SK-N-SH treated with all-trans-retinoic acid at 6 μM for 48 hours (cell line): ENCODE measurements at regions not wholly inside any gene's neighbourhood (a gene's known extent, or its start where the extent isn't known, plus 50 kb on each side); places are given as distances from the start of the nearest gene placed in this dataset.

Experiments used
- ATAC-seq: fragments of 200-7000 bp; cut with Tn5 transposase; 3 replicates; pipeline ENCODE4 v1.9.1; 2020; ENCODE audit warnings: mild to moderate bottlenecking, moderate library complexity
- ARNTL ChIP-seq: fragments of 450-650 bp; formaldehyde crosslinking; IDR thresholded peaks from 2 replicates; pipeline ENCODE4 v1.5.0; 2020; ENCODE audit warnings: low read depth, mild to moderate bottlenecking, moderate library complexity, borderline replicate concordance
- BACH2 ChIP-seq: fragments of 250-450 bp; sonication (Bioruptor Pico); IDR thresholded peaks from 2 replicates; pipeline ENCODE4 v1.9.0; 2021; ENCODE audit warnings: mild to moderate bottlenecking, borderline replicate concordance
- CSDC2 ChIP-seq: fragments of 250-450 bp; sonication (Bioruptor Pico); IDR thresholded peaks from 2 replicates; pipeline ENCODE4 v1.5.0; 2020; ENCODE audit warnings: mild to moderate bottlenecking, moderate library complexity
- ESRRG ChIP-seq: fragments of 250-450 bp; sonication (Bioruptor Pico); IDR thresholded peaks from 2 replicates; pipeline ENCODE4 v1.6.1; 2021; ENCODE audit warnings: mild to moderate bottlenecking
- GLIS3 ChIP-seq: fragments of 250-450 bp; sonication (Bioruptor Pico); IDR thresholded peaks from 2 replicates; pipeline ENCODE4 v1.5.0; 2020; ENCODE audit warnings: mild to moderate bottlenecking, moderate library complexity
- OSR1 ChIP-seq: fragments of 250-450 bp; sonication (Bioruptor Pico); IDR thresholded peaks from 2 replicates; pipeline ENCODE4 v1.8.0; 2022; ENCODE audit warnings: moderate library complexity, mild to moderate bottlenecking, inconsistent platforms
- PPARA ChIP-seq: fragments of 250-450 bp; sonication (Bioruptor Pico); IDR thresholded peaks from 2 replicates; pipeline ENCODE4 v1.5.0; 2020; ENCODE audit warnings: mild to moderate bottlenecking, borderline replicate concordance
- TCF4 ChIP-seq: fragments of 250-450 bp; sonication (Bioruptor Pico); IDR thresholded peaks from 2 replicates; pipeline ENCODE4 v1.8.0; 2021; ENCODE audit warnings: mild to moderate bottlenecking, moderate library complexity, borderline replicate concordance
- TOX ChIP-seq: fragments of 250-450 bp; sonication (Bioruptor Pico); IDR thresholded peaks from 2 replicates; pipeline ENCODE4 v1.8.0; 2021; ENCODE audit warnings: mild to moderate bottlenecking, moderate library complexity, borderline replicate concordance
- ZFP30 ChIP-seq: fragments of 450-650 bp; formaldehyde crosslinking; IDR thresholded peaks from 2 replicates; pipeline ENCODE4 v1.5.0; 2022; ENCODE audit warnings: mild to moderate bottlenecking, moderate library complexity
- ZNF565 ChIP-seq: fragments of 450-650 bp; formaldehyde crosslinking; conservative IDR thresholded peaks from 2 replicates; pipeline ENCODE4 v1.5.0; 2020; ENCODE audit warnings: low read depth, mild to moderate bottlenecking, moderate library complexity
- ZNF70 ChIP-seq: fragments of 450-650 bp; formaldehyde crosslinking; IDR thresholded peaks from 2 replicates; pipeline ENCODE4 v1.5.0; 2020; ENCODE audit warnings: mild to moderate bottlenecking, moderate library complexity
- ZNF8 ChIP-seq: fragments of 450-650 bp; formaldehyde crosslinking; IDR thresholded peaks from 2 replicates; pipeline ENCODE4 v1.5.0; 2020; ENCODE audit warnings: mild to moderate bottlenecking, moderate library complexity
- TF ChIP-seq, protein P1 (sequence below): fragments of 250-450 bp; sonication (Bioruptor Pico); IDR thresholded peaks from 2 replicates; pipeline ENCODE4 v1.5.0; 2020; ENCODE audit warnings: mild to moderate bottlenecking, moderate library complexity
- TF ChIP-seq, protein P2 (sequence below): fragments of 250-450 bp; sonication (Bioruptor Pico); IDR thresholded peaks from 2 replicates; pipeline ENCODE4 v1.5.1; 2020; ENCODE audit warnings: low read depth, mild to moderate bottlenecking, moderate library complexity
- TF ChIP-seq, protein P3 (sequence below): fragments of 250-450 bp; sonication (Bioruptor Pico); IDR thresholded peaks from 2 replicates; pipeline ENCODE4 v1.5.1; 2021; ENCODE audit warnings: mild to moderate bottlenecking, moderate library complexity
- TF ChIP-seq, protein P4 (sequence below): fragments of 250-450 bp; sonication (Bioruptor Pico); IDR thresholded peaks from 2 replicates; pipeline ENCODE4 v1.8.0; 2021; ENCODE audit warnings: low read depth, mild to moderate bottlenecking, moderate library complexity, borderline replicate concordance
- TF ChIP-seq, protein P5 (sequence below): fragments of 250-450 bp; sonication (Bioruptor Pico); IDR thresholded peaks from 2 replicates; pipeline ENCODE4 v1.8.0; 2020; ENCODE audit warnings: mild to moderate bottlenecking, moderate library complexity, borderline replicate concordance

DNA sequence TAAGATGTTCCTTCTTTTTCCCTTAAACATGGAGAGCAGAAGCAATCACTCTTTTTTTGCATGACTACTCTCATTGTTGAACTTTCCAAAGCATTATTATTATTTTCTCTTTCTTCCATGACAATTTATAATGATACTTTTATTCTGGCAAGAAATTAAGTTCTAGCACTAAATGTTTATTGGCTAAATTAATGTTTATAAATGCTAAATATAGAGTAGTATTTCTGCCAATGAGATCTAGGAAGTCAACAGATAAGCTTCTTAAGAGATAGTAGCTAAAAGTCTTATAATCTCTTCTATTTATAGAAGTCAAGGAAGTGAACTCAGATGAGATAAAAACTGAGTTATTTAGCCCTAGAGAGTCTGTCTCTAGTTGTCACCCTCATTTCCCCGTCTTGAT, 920.1 kb downstream of the KCNJ2 start:
- no peak for TF ChIP-seq BACH2
- no peak for TF ChIP-seq TCF4 (CRISPR knock-in tag)
- no peak for TF ChIP-seq PPARA (CRISPR knock-in tag)
- no peak for TF ChIP-seq ZNF70 (CRISPR knock-in tag)
- TF ChIP-seq, protein P1, sequence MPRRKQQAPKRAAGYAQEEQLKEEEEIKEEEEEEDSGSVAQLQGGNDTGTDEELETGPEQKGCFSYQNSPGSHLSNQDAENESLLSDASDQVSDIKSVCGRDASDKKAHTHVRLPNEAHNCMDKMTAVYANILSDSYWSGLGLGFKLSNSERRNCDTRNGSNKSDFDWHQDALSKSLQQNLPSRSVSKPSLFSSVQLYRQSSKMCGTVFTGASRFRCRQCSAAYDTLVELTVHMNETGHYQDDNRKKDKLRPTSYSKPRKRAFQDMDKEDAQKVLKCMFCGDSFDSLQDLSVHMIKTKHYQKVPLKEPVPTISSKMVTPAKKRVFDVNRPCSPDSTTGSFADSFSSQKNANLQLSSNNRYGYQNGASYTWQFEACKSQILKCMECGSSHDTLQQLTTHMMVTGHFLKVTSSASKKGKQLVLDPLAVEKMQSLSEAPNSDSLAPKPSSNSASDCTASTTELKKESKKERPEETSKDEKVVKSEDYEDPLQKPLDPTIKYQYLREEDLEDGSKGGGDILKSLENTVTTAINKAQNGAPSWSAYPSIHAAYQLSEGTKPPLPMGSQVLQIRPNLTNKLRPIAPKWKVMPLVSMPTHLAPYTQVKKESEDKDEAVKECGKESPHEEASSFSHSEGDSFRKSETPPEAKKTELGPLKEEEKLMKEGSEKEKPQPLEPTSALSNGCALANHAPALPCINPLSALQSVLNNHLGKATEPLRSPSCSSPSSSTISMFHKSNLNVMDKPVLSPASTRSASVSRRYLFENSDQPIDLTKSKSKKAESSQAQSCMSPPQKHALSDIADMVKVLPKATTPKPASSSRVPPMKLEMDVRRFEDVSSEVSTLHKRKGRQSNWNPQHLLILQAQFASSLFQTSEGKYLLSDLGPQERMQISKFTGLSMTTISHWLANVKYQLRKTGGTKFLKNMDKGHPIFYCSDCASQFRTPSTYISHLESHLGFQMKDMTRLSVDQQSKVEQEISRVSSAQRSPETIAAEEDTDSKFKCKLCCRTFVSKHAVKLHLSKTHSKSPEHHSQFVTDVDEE (CRISPR knock-in tag), result no peak
- TF ChIP-seq ZNF8, result no peak
- TF ChIP-seq, protein P2, sequence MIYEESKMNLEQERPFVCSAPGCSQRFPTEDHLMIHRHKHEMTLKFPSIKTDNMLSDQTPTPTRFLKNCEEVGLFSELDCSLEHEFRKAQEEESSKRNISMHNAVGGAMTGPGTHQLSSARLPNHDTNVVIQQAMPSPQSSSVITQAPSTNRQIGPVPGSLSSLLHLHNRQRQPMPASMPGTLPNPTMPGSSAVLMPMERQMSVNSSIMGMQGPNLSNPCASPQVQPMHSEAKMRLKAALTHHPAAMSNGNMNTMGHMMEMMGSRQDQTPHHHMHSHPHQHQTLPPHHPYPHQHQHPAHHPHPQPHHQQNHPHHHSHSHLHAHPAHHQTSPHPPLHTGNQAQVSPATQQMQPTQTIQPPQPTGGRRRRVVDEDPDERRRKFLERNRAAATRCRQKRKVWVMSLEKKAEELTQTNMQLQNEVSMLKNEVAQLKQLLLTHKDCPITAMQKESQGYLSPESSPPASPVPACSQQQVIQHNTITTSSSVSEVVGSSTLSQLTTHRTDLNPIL (CRISPR knock-in tag), result no peak
- no peak for TF ChIP-seq CSDC2 (CRISPR knock-in tag)
- TF ChIP-seq ESRRG, result no peak
- no peak for TF ChIP-seq GLIS3
- no peak for TF ChIP-seq ZNF565 (CRISPR knock-in tag)
- ATAC-seq, result no peak

DNA sequence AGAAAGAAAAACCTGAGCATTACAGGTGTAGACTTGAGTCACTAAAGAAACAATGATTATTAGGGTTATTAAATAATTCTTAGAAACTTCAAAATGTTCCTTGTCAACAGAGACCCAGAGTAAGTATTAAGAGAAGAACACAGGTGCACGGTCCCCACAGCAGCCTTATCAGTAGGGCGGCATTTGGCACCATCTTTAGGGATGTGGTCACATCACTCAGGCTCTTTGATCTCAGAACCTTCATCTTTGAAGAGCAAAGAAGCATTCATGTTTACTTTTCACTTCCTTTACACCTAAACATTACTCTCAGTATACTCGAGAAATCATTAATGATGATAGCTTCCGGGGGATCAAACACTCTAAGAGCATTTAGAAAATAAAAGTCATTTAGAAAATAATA, 928.7 kb downstream of the KCNJ2 start:
- ATAC-seq, result no peak
- no peak for TF ChIP-seq ZFP30 (CRISPR knock-in tag)
- TF ChIP-seq, protein P3, sequence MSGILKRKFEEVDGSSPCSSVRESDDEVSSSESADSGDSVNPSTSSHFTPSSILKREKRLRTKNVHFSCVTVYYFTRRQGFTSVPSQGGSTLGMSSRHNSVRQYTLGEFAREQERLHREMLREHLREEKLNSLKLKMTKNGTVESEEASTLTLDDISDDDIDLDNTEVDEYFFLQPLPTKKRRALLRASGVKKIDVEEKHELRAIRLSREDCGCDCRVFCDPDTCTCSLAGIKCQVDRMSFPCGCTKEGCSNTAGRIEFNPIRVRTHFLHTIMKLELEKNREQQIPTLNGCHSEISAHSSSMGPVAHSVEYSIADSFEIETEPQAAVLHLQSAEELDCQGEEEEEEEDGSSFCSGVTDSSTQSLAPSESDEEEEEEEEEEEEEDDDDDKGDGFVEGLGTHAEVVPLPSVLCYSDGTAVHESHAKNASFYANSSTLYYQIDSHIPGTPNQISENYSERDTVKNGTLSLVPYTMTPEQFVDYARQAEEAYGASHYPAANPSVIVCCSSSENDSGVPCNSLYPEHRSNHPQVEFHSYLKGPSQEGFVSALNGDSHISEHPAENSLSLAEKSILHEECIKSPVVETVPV (CRISPR knock-in tag), result no peak
- TF ChIP-seq ZNF8, result no peak
- TF ChIP-seq, protein P4, sequence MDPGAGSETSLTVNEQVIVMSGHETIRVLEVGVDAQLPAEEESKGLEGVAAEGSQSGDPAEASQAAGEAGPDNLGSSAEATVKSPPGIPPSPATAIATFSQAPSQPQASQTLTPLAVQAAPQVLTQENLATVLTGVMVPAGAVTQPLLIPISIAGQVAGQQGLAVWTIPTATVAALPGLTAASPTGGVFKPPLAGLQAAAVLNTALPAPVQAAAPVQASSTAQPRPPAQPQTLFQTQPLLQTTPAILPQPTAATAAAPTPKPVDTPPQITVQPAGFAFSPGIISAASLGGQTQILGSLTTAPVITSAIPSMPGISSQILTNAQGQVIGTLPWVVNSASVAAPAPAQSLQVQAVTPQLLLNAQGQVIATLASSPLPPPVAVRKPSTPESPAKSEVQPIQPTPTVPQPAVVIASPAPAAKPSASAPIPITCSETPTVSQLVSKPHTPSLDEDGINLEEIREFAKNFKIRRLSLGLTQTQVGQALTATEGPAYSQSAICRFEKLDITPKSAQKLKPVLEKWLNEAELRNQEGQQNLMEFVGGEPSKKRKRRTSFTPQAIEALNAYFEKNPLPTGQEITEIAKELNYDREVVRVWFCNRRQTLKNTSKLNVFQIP (CRISPR knock-in tag), result no peak
- TF ChIP-seq GLIS3, result no peak
- TF ChIP-seq PPARA (CRISPR knock-in tag), result no peak
- no peak for TF ChIP-seq ESRRG
- TF ChIP-seq, protein P5, sequence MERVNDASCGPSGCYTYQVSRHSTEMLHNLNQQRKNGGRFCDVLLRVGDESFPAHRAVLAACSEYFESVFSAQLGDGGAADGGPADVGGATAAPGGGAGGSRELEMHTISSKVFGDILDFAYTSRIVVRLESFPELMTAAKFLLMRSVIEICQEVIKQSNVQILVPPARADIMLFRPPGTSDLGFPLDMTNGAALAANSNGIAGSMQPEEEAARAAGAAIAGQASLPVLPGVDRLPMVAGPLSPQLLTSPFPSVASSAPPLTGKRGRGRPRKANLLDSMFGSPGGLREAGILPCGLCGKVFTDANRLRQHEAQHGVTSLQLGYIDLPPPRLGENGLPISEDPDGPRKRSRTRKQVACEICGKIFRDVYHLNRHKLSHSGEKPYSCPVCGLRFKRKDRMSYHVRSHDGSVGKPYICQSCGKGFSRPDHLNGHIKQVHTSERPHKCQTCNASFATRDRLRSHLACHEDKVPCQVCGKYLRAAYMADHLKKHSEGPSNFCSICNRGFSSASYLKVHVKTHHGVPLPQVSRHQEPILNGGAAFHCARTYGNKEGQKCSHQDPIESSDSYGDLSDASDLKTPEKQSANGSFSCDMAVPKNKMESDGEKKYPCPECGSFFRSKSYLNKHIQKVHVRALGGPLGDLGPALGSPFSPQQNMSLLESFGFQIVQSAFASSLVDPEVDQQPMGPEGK (CRISPR knock-in tag), result no peak
- no peak for TF ChIP-seq TOX (CRISPR knock-in tag)
- TF ChIP-seq, all 23 proteins: peak for 0

DNA sequence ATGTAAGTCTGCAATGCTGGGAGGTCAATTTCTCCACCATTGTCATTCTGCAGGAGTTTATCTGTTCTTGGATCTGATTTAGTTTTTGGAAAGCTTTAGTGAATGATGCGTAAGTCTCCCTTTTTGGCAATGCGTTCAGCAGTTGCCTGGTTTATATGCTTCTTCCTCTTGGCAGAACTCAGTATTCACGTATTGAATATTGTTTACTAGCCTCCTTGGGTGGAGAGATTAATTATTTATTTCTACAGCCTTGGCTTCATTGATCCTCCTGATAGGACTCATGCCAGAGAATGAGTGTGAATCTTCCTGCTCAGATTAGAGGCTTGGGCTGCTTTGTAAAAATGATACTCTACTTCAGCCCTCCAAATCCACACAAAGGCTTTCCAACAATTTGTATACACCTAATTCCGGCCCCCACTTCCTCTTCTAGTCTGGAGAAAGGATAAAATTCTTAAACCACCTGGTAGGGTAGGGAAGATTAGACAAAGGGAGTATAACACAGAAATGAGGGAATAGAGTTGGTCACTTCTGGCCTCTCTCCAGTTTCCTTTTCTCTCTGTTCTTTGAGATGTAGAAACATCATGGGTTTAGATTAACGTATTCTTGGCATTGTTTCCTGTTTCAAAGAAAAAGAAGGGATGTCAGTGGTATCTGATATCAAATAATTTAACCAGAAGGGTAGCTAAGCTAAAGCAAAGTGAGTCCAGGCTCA, 929.8 kb downstream of the KCNJ2 start:
- peak; percentile 44; the same call in 2 of the 3 replicates for ATAC-seq
- no peak for TF ChIP-seq BACH2
- TF ChIP-seq TOX (CRISPR knock-in tag), result no peak
- no peak for TF ChIP-seq GLIS3
- TF ChIP-seq, protein P4 (CRISPR knock-in tag), result no peak
- TF ChIP-seq TCF4 (CRISPR knock-in tag), result no peak
- no peak for TF ChIP-seq ZFP30 (CRISPR knock-in tag)
- TF ChIP-seq, protein P2 (CRISPR knock-in tag), result no peak
- TF ChIP-seq, protein P3 (CRISPR knock-in tag), result no peak
- TF ChIP-seq ARNTL (CRISPR knock-in tag), result no peak
- no peak for TF ChIP-seq CSDC2 (CRISPR knock-in tag)
- TF ChIP-seq OSR1 (CRISPR knock-in tag), result no peak
- no peak for TF ChIP-seq ZNF70 (CRISPR knock-in tag)
